ENCODE measurements at regions not wholly inside any gene's neighbourhood (a gene's known extent, or its start where the extent isn't known, plus 50 kb on each side); places are given as distances from the start of the nearest gene placed in this dataset.

- Histone ChIP-seq H3K4me1 (ENCODE audit: control insufficient read depth in 2 of 2, insufficient read depth in 2 of 2, low read length in 1 of 2) (no peaks in the 10 kb centered on the region), H3K4me3 (ENCODE audit: low read depth in 1 of 2, low read length in 2 of 2) (no peak overlapping the region), H3K27me3 (ENCODE audit: control insufficient read depth in 1 of 2, insufficient read depth in 2 of 2, low read length in 2 of 2) (no peaks in the 10 kb centered on the region), H3K27ac (ENCODE audit: low read depth in 2 of 2, low read length in 1 of 2) (no peak overlapping the region), H3K36me3 (ENCODE audit: control insufficient read depth in 2 of 2, insufficient read depth in 2 of 2, low read length in 1 of 2) (no peaks in the 10 kb centered on the region), H3K9me3 (ENCODE audit: control insufficient read depth in 2 of 2, insufficient read depth in 1 of 2, low read depth in 1 of 2, low read length in 1 of 2) (peaks cover 5 to 7% of the 10 kb centered on the region in 2 donors)
- 83 to 91% methylated on average over 2 of the region's 2 CpGs for whole genome bisulfite sequencing, 2 donors
Observed at GRCh38 chr15:24733659-24734058, 58.1 kb downstream of the NPAP1 start.

- Histone ChIP-seq H3K27ac (ENCODE audit: low read depth in 2 of 2, low read length in 1 of 2) (no peak overlapping the region), H3K4me1 (ENCODE audit: control insufficient read depth in 2 of 2, insufficient read depth in 2 of 2, low read length in 1 of 2) (no peaks in the 10 kb centered on the region), H3K36me3 (ENCODE audit: control insufficient read depth in 2 of 2, insufficient read depth in 2 of 2, low read length in 1 of 2) (no peaks in the 10 kb centered on the region), H3K9me3 (ENCODE audit: control insufficient read depth in 2 of 2, insufficient read depth in 1 of 2, low read depth in 1 of 2, low read length in 1 of 2) (peaks cover 3 to 5% of the 10 kb centered on the region in 2 donors), H3K4me3 (ENCODE audit: low read depth in 1 of 2, low read length in 2 of 2) (no peak overlapping the region), H3K27me3 (ENCODE audit: control insufficient read depth in 1 of 2, insufficient read depth in 2 of 2, low read length in 2 of 2) (no peaks in the 10 kb centered on the region)
- 42 to 56% methylated on average over 1 of the region's 1 CpG for WGBS, 2 donors
Observed at GRCh38 chr15:24734396-24734795, 58.8 kb downstream of the NPAP1 start.

- no peak overlapping the region for H3K27ac ChIP-seq (ENCODE audit: low read depth in 2 of 2, low read length in 1 of 2)
- no peaks in the 10 kb centered on the region for H3K27me3 ChIP-seq (ENCODE audit: control insufficient read depth in 1 of 2, insufficient read depth in 2 of 2, low read length in 2 of 2)
- peaks cover 14 to 15% of the 10 kb centered on the region in 2 donors for H3K9me3 ChIP-seq (ENCODE audit: control insufficient read depth in 2 of 2, insufficient read depth in 1 of 2, low read depth in 1 of 2, low read length in 1 of 2)
- H3K4me3 ChIP-seq (ENCODE audit: low read depth in 1 of 2, low read length in 2 of 2), result no peak overlapping the region
- no peaks in the 10 kb centered on the region for H3K36me3 ChIP-seq (ENCODE audit: control insufficient read depth in 2 of 2, insufficient read depth in 2 of 2, low read length in 1 of 2)
- H3K4me1 ChIP-seq (ENCODE audit: control insufficient read depth in 2 of 2, insufficient read depth in 2 of 2, low read length in 1 of 2), result no peaks in the 10 kb centered on the region
Observed at GRCh38 chr15:24745290-24745689, 69.7 kb downstream of the NPAP1 start.

- Histone ChIP-seq H3K9me3 (ENCODE audit: control insufficient read depth in 2 of 2, insufficient read depth in 1 of 2, low read depth in 1 of 2, low read length in 1 of 2) (peaks cover 14 to 15% of the 10 kb centered on the region in 2 donors), H3K4me1 (ENCODE audit: control insufficient read depth in 2 of 2, insufficient read depth in 2 of 2, low read length in 1 of 2) (no peaks in the 10 kb centered on the region), H3K27ac (ENCODE audit: low read depth in 2 of 2, low read length in 1 of 2) (no peak overlapping the region), H3K36me3 (ENCODE audit: control insufficient read depth in 2 of 2, insufficient read depth in 2 of 2, low read length in 1 of 2) (no peaks in the 10 kb centered on the region), H3K4me3 (ENCODE audit: low read depth in 1 of 2, low read length in 2 of 2) (no peak overlapping the region), H3K27me3 (ENCODE audit: control insufficient read depth in 1 of 2, insufficient read depth in 2 of 2, low read length in 2 of 2) (no peaks in the 10 kb centered on the region)
Observed at GRCh38 chr15:24746094-24746493, 70.5 kb downstream of the NPAP1 start.

GRCh38 chr15:24747376-24747775 is 71.8 kb downstream of the NPAP1 start:
- H3K36me3 ChIP-seq (ENCODE audit: control insufficient read depth in 2 of 2, insufficient read depth in 2 of 2, low read length in 1 of 2), result no peaks in the 10 kb centered on the region
- 79 to 85% methylated on average over 10 of the region's 10 CpGs for WGBS, 2 donors
- H3K27ac ChIP-seq (ENCODE audit: low read depth in 2 of 2, low read length in 1 of 2), result no peak overlapping the region
- H3K9me3 ChIP-seq (ENCODE audit: control insufficient read depth in 2 of 2, insufficient read depth in 1 of 2, low read depth in 1 of 2, low read length in 1 of 2), result peaks cover 14 to 15% of the 10 kb centered on the region in 2 donors
- H3K4me1 ChIP-seq (ENCODE audit: control insufficient read depth in 2 of 2, insufficient read depth in 2 of 2, low read length in 1 of 2), result no peaks in the 10 kb centered on the region
- H3K4me3 ChIP-seq (ENCODE audit: low read depth in 1 of 2, low read length in 2 of 2), result no peak overlapping the region
- H3K27me3 ChIP-seq (ENCODE audit: control insufficient read depth in 1 of 2, insufficient read depth in 2 of 2, low read length in 2 of 2), result no peaks in the 10 kb centered on the region

GRCh38 chr15:24748812-24749439 is 73.4 kb downstream of the NPAP1 start:
- Histone ChIP-seq H3K4me3 (ENCODE audit: low read depth in 1 of 2, low read length in 2 of 2) (no peak overlapping the region), H3K27ac (ENCODE audit: low read depth in 2 of 2, low read length in 1 of 2) (no peak overlapping the region), H3K36me3 (ENCODE audit: control insufficient read depth in 2 of 2, insufficient read depth in 2 of 2, low read length in 1 of 2) (no peaks in the 10 kb centered on the region), H3K4me1 (ENCODE audit: control insufficient read depth in 2 of 2, insufficient read depth in 2 of 2, low read length in 1 of 2) (no peaks in the 10 kb centered on the region), H3K27me3 (ENCODE audit: control insufficient read depth in 1 of 2, insufficient read depth in 2 of 2, low read length in 2 of 2) (no peaks in the 10 kb centered on the region), H3K9me3 (ENCODE audit: control insufficient read depth in 2 of 2, insufficient read depth in 1 of 2, low read depth in 1 of 2, low read length in 1 of 2) (peaks cover 14 to 15% of the 10 kb centered on the region in 2 donors)
- 76 to 87% methylated on average over 4 of the region's 4 CpGs for WGBS, 2 donors

GRCh38 chr15:24752354-24752753 is 76.8 kb downstream of the NPAP1 start:
- Histone ChIP-seq H3K4me1 (ENCODE audit: control insufficient read depth in 2 of 2, insufficient read depth in 2 of 2, low read length in 1 of 2) (no peaks in the 10 kb centered on the region), H3K4me3 (ENCODE audit: low read depth in 1 of 2, low read length in 2 of 2) (no peak overlapping the region), H3K9me3 (ENCODE audit: control insufficient read depth in 2 of 2, insufficient read depth in 1 of 2, low read depth in 1 of 2, low read length in 1 of 2) (peaks cover 13 to 14% of the 10 kb centered on the region in 2 donors), H3K36me3 (ENCODE audit: control insufficient read depth in 2 of 2, insufficient read depth in 2 of 2, low read length in 1 of 2) (no peaks in the 10 kb centered on the region), H3K27me3 (ENCODE audit: control insufficient read depth in 1 of 2, insufficient read depth in 2 of 2, low read length in 2 of 2) (no peaks in the 10 kb centered on the region), H3K27ac (ENCODE audit: low read depth in 2 of 2, low read length in 1 of 2) (no peak overlapping the region)
- 45 to 48% methylated on average over 3 of the region's 3 CpGs for WGBS, 2 donors

GRCh38 chr15:24756101-24756500 is 80.5 kb downstream of the NPAP1 start:
- Histone ChIP-seq H3K27ac (ENCODE audit: low read depth in 2 of 2, low read length in 1 of 2) (no peak overlapping the region), H3K4me1 (ENCODE audit: control insufficient read depth in 2 of 2, insufficient read depth in 2 of 2, low read length in 1 of 2) (no peaks in the 10 kb centered on the region), H3K36me3 (ENCODE audit: control insufficient read depth in 2 of 2, insufficient read depth in 2 of 2, low read length in 1 of 2) (no peaks in the 10 kb centered on the region), H3K4me3 (ENCODE audit: low read depth in 1 of 2, low read length in 2 of 2) (no peak overlapping the region), H3K27me3 (ENCODE audit: control insufficient read depth in 1 of 2, insufficient read depth in 2 of 2, low read length in 2 of 2) (no peaks in the 10 kb centered on the region), H3K9me3 (ENCODE audit: control insufficient read depth in 2 of 2, insufficient read depth in 1 of 2, low read depth in 1 of 2, low read length in 1 of 2) (no peaks in the 10 kb centered on the region)
- WGBS, 2 donors, result 84 to 85% methylated on average over 5 of the region's 5 CpGs

GRCh38 chr15:24760066-24760465 is 84.5 kb downstream of the NPAP1 start:
- no peak overlapping the region for H3K27ac ChIP-seq (ENCODE audit: low read depth in 2 of 2, low read length in 1 of 2)
- WGBS, 2 donors, result 74% methylated on average over 7 of the region's 7 CpGs

GRCh38 chr15:24761704-24762302 is 86.2 kb downstream of the NPAP1 start:
- H3K9me3 ChIP-seq (ENCODE audit: control insufficient read depth in 2 of 2, insufficient read depth in 1 of 2, low read depth in 1 of 2, low read length in 1 of 2), result no peaks in the 10 kb centered on the region
- H3K4me3 ChIP-seq (ENCODE audit: low read depth in 1 of 2, low read length in 2 of 2), result no peak overlapping the region
- H3K36me3 ChIP-seq (ENCODE audit: control insufficient read depth in 2 of 2, insufficient read depth in 2 of 2, low read length in 1 of 2), result no peaks in the 10 kb centered on the region
- no peaks in the 10 kb centered on the region for H3K4me1 ChIP-seq (ENCODE audit: control insufficient read depth in 2 of 2, insufficient read depth in 2 of 2, low read length in 1 of 2)
- no peaks in the 10 kb centered on the region for H3K27me3 ChIP-seq (ENCODE audit: control insufficient read depth in 1 of 2, insufficient read depth in 2 of 2, low read length in 2 of 2)
- no peak overlapping the region for H3K27ac ChIP-seq (ENCODE audit: low read depth in 2 of 2, low read length in 1 of 2)
- WGBS, 2 donors, result 66 to 70% methylated on average over 5 of the region's 5 CpGs

More at GRCh38 chr15:24760066-24760465, 84.5 kb downstream of the NPAP1 start:
- no peaks in the 10 kb centered on the region for H3K9me3 ChIP-seq (ENCODE audit: control insufficient read depth in 2 of 2, insufficient read depth in 1 of 2, low read depth in 1 of 2, low read length in 1 of 2)
- H3K36me3 ChIP-seq (ENCODE audit: control insufficient read depth in 2 of 2, insufficient read depth in 2 of 2, low read length in 1 of 2), result no peaks in the 10 kb centered on the region
- H3K4me3 ChIP-seq (ENCODE audit: low read depth in 1 of 2, low read length in 2 of 2), result no peak overlapping the region
- H3K4me1 ChIP-seq (ENCODE audit: control insufficient read depth in 2 of 2, insufficient read depth in 2 of 2, low read length in 1 of 2), result no peaks in the 10 kb centered on the region
- H3K27me3 ChIP-seq (ENCODE audit: control insufficient read depth in 1 of 2, insufficient read depth in 2 of 2, low read length in 2 of 2), result no peaks in the 10 kb centered on the region

All from esophagus (tissue), 2 donors.